ENCODE measurements at regions not wholly inside any gene's neighbourhood (a gene's known extent, or its start where the extent isn't known, plus 50 kb on each side); places are given as distances from the start of the nearest gene placed in this dataset.

DNA sequence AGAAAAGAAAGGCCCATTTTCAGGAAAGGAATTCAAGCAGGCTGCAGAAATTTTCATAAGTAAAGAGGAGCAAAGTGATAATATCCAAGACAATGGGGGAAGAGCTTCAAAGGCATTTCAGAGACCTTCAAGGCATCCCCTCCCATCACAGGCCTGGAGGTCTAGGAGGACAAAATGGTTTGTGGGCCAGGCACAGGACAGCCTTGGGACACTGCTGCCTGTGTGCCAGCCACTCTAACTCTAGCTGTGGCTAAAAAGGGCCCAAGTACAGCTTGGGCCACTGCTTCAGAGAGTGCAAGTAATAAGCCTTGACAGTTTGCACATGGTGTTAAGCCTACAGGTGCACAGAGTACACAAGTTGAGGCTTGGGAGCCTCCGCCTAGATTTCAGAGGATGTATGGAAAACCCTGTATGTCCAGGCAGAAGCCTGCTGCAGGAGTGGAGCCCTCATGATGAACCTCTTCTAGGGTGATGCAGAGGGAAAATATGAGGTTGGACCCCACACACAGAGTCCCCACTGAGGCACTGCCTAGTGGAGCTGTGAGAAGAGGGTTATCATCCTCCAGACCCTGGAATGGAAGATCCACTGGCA, 51.8 kb upstream of the ZSWIM5 start:
- H3K27ac ChIP-seq: no peak overlapping the region
- intact Hi-C loops (cut with DNase I; ENCODE audit: low total_unique reads): no loop called here
- no peak for TF ChIP-seq CTCF (IDR thresholded peaks at IDR 0.05)
- no peak for TF ChIP-seq POLR2A (IDR thresholded peaks at IDR 0.05)
- no peak for TF ChIP-seq POLR2AphosphoS5 (IDR thresholded peaks at IDR 0.05)

DNA sequence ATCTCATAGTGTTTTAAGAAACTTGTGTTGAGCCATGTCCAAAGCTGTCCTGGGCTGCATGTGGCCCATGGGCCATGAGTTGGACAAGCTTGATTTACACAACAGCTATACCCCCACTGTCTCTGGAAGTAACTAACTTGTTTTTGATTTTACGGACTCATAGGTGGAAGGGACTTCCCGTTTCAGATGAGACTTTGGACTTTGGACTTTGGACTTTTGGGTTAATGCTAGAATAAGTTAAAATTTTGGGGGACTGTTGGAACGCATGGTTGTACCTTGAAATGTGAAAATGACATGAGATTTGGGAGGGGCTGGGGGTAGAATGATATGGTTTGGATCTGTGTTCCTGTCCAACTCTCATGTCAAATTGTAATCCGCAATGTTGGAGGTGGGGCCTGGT, 52.6 kb upstream of the ZSWIM5 start:
- H3K4me3 ChIP-seq: no peak overlapping the region
- H3K27ac ChIP-seq: no peak overlapping the region
- DNase-seq (ENCODE audit: low spot score in 2 of 2): no peak
- H3K9me3 ChIP-seq: peaks cover 13 to 26% of the 10 kb centered on the region in 2 donors
- intact Hi-C loops (cut with DNase I; ENCODE audit: low total_unique reads): no loop called here
- H3K4me1 ChIP-seq: no peaks in the 10 kb centered on the region
- no peaks in the 10 kb centered on the region for H3K36me3 ChIP-seq
- no peaks in the 10 kb centered on the region for H3K27me3 ChIP-seq
- no peak for TF ChIP-seq CTCF (IDR thresholded peaks at IDR 0.05)
- no peak for TF ChIP-seq POLR2A (IDR thresholded peaks at IDR 0.05)
- TF ChIP-seq POLR2AphosphoS5 (IDR thresholded peaks at IDR 0.05): no peak

More for the DNA sequence above, 51.8 kb upstream of the ZSWIM5 start:
- H3K9me3 ChIP-seq: peaks cover 13 to 26% of the 10 kb centered on the region in 2 donors
- H3K27me3 ChIP-seq: no peaks in the 10 kb centered on the region
- no peak overlapping the region for H3K4me3 ChIP-seq
- no peaks in the 10 kb centered on the region for H3K36me3 ChIP-seq
- no peaks in the 10 kb centered on the region for H3K4me1 ChIP-seq
- DNase-seq (ENCODE audit: low spot score in 2 of 2): no peak

DNA sequence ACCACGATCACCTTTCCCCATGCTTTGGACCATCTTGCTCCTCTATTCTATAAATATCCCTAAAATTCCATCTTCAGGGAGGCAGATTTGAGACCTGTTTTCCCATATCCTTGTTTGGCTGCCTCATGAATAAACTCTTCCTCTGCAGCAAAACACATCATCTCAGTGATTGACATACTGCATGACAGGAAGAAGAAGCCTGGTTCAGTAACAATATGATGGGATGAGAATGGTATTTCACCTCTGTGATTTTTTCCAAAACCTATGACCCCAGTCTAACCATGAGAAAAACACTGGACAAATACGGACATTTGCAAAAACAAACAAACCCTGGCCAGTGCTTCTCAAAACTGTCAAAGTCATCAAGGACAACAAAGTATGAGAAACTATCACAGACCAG, 53.8 kb upstream of the ZSWIM5 start:
- Histone ChIP-seq H3K36me3 (no peaks in the 10 kb centered on the region), H3K9me3 (peaks cover 13 to 26% of the 10 kb centered on the region in 2 donors), H3K4me1 (no peaks in the 10 kb centered on the region), H3K27ac (no peak overlapping the region), H3K27me3 (no peaks in the 10 kb centered on the region), H3K4me3 (no peak overlapping the region)
- intact Hi-C loops (cut with DNase I; ENCODE audit: low total_unique reads): no loop called here
- no peak for TF ChIP-seq POLR2AphosphoS5 (IDR thresholded peaks at IDR 0.05)
- TF ChIP-seq POLR2A (IDR thresholded peaks at IDR 0.05): no peak
- no peak for TF ChIP-seq CTCF (IDR thresholded peaks at IDR 0.05)
- DNase-seq (ENCODE audit: low spot score in 2 of 2): no peak

DNA sequence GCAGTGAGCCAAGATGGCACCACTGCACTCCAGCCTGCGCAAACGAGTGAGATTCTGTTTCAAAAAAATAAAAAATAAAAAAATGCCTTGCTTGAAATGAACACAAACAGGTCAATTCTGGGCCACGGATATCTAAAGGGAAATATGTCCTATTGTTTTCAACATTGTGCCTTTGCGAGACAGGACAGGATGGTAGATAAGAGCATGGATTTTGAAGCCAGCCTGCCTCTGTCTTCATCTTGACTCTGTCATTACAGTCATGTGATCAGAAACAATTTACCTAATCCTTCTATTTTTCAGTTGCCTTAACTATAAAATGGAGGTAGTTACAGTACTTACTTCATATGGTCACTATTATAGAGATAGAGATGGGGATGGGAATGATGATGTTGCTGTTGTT, 56.7 kb upstream of the ZSWIM5 start:
- intact Hi-C loops (cut with DNase I; ENCODE audit: low total_unique reads): no loop called here
- Histone ChIP-seq H3K9me3 (peaks cover 6 to 14% of the 10 kb centered on the region in 2 donors), H3K4me3 (no peak overlapping the region), H3K27me3 (no peaks in the 10 kb centered on the region), H3K36me3 (no peaks in the 10 kb centered on the region), H3K4me1 (peaks cover 0 to 4% of the 10 kb centered on the region in 2 donors), H3K27ac (no peak overlapping the region)
- DNase-seq (ENCODE audit: low spot score in 2 of 2): no peak
- no peak for TF ChIP-seq POLR2A (IDR thresholded peaks at IDR 0.05)
- TF ChIP-seq POLR2AphosphoS5 (IDR thresholded peaks at IDR 0.05): no peak
- no peak for TF ChIP-seq CTCF (IDR thresholded peaks at IDR 0.05)

DNA sequence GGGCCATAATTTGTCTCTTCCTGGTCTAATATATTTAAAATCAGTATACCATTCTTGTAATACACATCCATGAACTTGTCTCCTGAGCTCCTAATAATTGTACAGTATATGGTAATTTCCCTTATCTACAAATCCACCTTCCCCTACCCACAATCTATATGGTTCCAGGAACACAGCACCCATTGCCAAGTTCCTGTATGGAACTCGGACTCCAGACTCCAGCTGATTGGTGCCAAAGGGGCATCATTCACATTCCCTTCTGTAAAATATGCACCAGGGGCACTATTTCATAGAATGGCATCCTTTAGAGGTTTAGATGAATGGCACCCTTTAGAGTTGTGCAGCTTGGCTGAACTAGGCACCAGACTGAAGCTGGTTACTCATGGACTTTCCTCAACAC, 58.8 kb upstream of the ZSWIM5 start:
- intact Hi-C loops (cut with DNase I; ENCODE audit: low total_unique reads): no loop called here
- Histone ChIP-seq H3K9me3 (no peaks in the 10 kb centered on the region), H3K36me3 (no peaks in the 10 kb centered on the region), H3K4me3 (no peak overlapping the region), H3K27ac (no peak overlapping the region), H3K27me3 (no peaks in the 10 kb centered on the region), H3K4me1 (peaks cover 0 to 4% of the 10 kb centered on the region in 2 donors)
- no peak for DNase-seq (ENCODE audit: low spot score in 2 of 2)
- TF ChIP-seq POLR2A (IDR thresholded peaks at IDR 0.05) (no peak), POLR2AphosphoS5 (IDR thresholded peaks at IDR 0.05) (no peak), CTCF (IDR thresholded peaks at IDR 0.05) (no peak)

All from breast epithelium (tissue), 4 donors.